ENCODE measurements at regions not wholly inside any gene's neighbourhood (a gene's known extent, or its start where the extent isn't known, plus 50 kb on each side); places are given as distances from the start of the nearest gene placed in this dataset.
"Not testable (repeated sequence)": the region's sequence is repeated elsewhere in the genome, so short reads cannot be mapped to it uniquely, and the experiment has no call there.

- Histone ChIP-seq H3K36me3 (no peaks in the 10 kb centered on the region), H3K27me3 (no peaks in the 10 kb centered on the region)
These were observed 635.8 kb downstream of the RNF144A start for GRCh38 chr2:7552825-7553570.

GRCh38 chr2:7555260-7555659 lies 638.0 kb downstream of the RNF144A start:
- peaks cover 0 to 10% (median 3%) of the 10 kb centered on the region in 10 experiments; a peak in 8 of 20 replicates for H3K4me1 ChIP-seq
- H3K9ac ChIP-seq, result no peak overlapping the region
- H3K4me2 ChIP-seq, result no peak overlapping the region
- H3K27me3 ChIP-seq, result no peaks in the 10 kb centered on the region
- no peak for TF ChIP-seq Cebpa-rat (IDR thresholded peaks at IDR 0.05)
- H3K9me3 ChIP-seq (replicated peaks in 1 of 11), result no peaks in the 10 kb centered on the region
- no peak overlapping the region for H3K4me3 ChIP-seq
- H3K36me3 ChIP-seq, result no peaks in the 10 kb centered on the region
- H3K27ac ChIP-seq, result no peak overlapping the region
- no peaks in the 10 kb centered on the region for H4K20me1 ChIP-seq

More at GRCh38 chr2:7552825-7553570, 635.8 kb downstream of the RNF144A start:
- H3K9ac ChIP-seq, result no peak overlapping the region
- H3K4me1 ChIP-seq, result no peaks in the 10 kb centered on the region
- H4K20me1 ChIP-seq, result no peaks in the 10 kb centered on the region
- H3K9me3 ChIP-seq (replicated peaks in 1 of 11), result no peaks in the 10 kb centered on the region
- no peak overlapping the region for H3K4me2 ChIP-seq
- TF ChIP-seq Cebpa-rat (IDR thresholded peaks at IDR 0.05), result no peak
- H3K27ac ChIP-seq, result no peak overlapping the region
- H3K4me3 ChIP-seq, result no peak overlapping the region

DNA sequence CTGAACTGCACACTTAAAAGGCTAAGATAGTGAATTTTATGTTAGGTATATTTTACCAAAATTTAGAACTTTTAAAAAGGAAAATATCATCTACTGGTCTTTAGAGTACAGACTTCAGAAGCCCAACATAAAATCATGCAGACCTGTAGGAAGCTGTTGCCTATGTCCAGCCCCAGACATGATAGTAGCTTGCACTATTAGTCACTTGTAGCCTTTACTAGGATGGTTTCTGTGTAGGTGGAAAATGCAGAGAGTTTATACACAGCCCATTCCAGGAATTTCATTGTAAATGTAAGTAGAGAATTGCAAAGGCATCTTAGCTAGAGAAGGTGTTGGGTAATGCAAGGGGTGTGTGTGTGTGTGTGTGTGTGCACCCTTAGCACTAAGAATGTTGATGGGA lies 640.2 kb downstream of the RNF144A start:
- Histone ChIP-seq H3K27me3 (no peaks in the 10 kb centered on the region), H3K4me1 (peaks cover 0 to 22% (median 3%) of the 10 kb centered on the region in 10 experiments; a peak in 8 of 20 replicates), H3K4me3 (no peak overlapping the region), H3K9me3 (replicated peaks in 1 of 11) (no peaks in the 10 kb centered on the region), H3K36me3 (no peaks in the 10 kb centered on the region), H3K9ac (no peak overlapping the region), H3K4me2 (no peak overlapping the region), H4K20me1 (no peaks in the 10 kb centered on the region), H3K27ac (no peak overlapping the region)
- no peak for TF ChIP-seq Cebpa-rat (IDR thresholded peaks at IDR 0.05)

DNA sequence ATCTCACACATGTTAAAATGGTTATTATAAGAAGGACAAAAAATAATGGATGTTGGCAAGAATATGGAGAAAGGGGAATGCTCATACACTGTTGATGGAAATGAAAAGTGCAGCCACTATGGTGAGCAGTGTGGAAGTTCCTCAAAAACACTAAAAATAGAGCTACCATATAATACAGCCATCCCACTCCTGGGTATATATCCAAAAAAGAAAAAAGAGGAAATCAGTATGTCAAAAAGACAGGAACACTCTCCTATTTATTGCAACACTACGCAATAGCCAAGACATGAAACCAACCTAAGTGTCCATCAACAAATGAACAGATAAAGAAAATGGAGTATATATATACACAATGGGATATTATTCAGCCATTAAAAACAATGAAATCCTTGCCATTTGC lies 642.6 kb downstream of the RNF144A start:
- no peak overlapping the region for H3K4me3 ChIP-seq
- peaks cover 0 to 22% (median 3%) of the 10 kb centered on the region in 10 experiments; a peak in 8 of 20 replicates for H3K4me1 ChIP-seq
- no peaks in the 10 kb centered on the region for H3K27me3 ChIP-seq
- no peaks in the 10 kb centered on the region for H3K9me3 ChIP-seq (replicated peaks in 1 of 11)
- no peak overlapping the region for H3K9ac ChIP-seq
- H3K27ac ChIP-seq, result no peak overlapping the region
- no peak for TF ChIP-seq Cebpa-rat (IDR thresholded peaks at IDR 0.05)
- peak overlapping the region in 5 of 11 experiments; percentile 10 to 60 (median 35); a peak in 9 of 22 replicates for H3K4me2 ChIP-seq
- no peaks in the 10 kb centered on the region for H4K20me1 ChIP-seq
- H3K36me3 ChIP-seq, result no peaks in the 10 kb centered on the region

DNA sequence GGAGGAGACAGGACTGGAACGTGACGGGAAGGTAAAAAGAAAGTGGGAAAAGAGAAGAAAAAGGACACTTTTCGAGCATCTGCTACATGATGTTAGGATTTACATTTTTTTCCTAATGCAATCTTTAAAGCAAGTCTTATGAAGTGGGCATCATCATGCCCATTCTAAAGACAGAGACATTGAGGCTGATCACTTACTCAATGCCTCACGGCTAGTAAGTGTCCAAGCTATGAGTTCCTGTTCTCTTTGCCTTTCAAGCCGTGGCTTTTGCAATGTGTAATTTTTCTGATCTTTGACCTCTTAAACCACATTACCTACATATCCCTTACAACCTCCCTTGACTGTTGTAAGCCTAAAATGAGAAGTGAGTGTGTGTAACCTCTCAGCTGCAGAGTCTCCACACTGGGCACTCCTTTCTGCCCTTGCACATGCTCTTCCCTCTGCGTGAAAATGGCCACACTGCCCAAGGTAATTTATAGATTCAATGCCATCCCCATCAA lies 649.2 kb downstream of the RNF144A start:
- H3K9me3 ChIP-seq (replicated peaks in 1 of 11), result no peaks in the 10 kb centered on the region
- no peaks in the 10 kb centered on the region for H3K36me3 ChIP-seq
- H4K20me1 ChIP-seq, result no peaks in the 10 kb centered on the region
- no peaks in the 10 kb centered on the region for H3K27me3 ChIP-seq
- no peak overlapping the region for H3K4me3 ChIP-seq
- H3K4me1 ChIP-seq, result no peaks in the 10 kb centered on the region
- TF ChIP-seq Cebpa-rat (IDR thresholded peaks at IDR 0.05), result no peak
- no peak overlapping the region for H3K27ac ChIP-seq
- no peak overlapping the region for H3K9ac ChIP-seq
- H3K4me2 ChIP-seq, result no peak overlapping the region

DNA sequence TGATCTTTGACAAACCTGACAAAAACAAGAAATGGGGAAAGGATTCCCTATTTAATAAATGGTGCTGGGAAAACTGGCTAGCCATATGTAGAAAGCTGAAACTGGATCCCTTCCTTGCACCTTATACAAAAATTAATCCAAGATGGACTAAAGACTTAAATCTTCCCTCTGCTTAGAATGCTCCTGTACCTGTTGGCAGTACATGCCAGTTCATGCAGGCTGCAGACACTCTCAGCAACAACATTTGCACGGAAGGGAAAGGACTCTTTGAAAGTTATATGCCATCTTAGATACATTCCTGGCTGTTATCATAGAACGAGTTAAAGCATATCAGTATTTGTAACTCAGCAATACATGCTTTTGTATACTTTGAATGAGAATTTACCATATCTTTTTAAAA lies 649.9 kb downstream of the RNF144A start:
- H3K4me3 ChIP-seq; H3K36me3 ChIP-seq; H3K27ac ChIP-seq; H3K9ac ChIP-seq; H3K9me3 ChIP-seq (replicated peaks in 1 of 11); H4K20me1 ChIP-seq; H3K4me2 ChIP-seq; H3K4me1 ChIP-seq; H3K27me3 ChIP-seq: not testable (repeated sequence)

DNA sequence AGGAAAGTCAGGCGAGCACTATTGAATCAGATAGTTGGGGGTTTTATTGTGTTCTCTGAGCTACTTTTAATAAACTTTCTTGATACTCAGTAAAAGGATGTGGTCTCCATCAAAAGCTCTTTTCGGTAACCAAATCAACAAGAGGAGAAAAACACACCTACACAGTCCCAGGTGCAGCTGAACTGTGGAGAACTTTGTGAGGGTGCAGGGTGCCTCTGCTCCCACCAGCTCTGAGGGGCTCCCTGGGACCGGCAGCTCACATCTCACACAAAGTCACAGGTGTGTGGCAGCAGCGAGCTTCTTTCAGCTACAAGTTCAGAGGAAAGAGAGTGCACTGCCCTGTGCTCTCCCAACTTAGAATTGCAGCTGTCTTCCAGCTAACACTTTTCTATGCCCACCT lies 650.4 kb downstream of the RNF144A start:
- H3K9ac ChIP-seq, result no peak overlapping the region
- H3K4me1 ChIP-seq, result no peaks in the 10 kb centered on the region
- no peaks in the 10 kb centered on the region for H3K9me3 ChIP-seq (replicated peaks in 1 of 11)
- no peaks in the 10 kb centered on the region for H3K27me3 ChIP-seq
- no peak overlapping the region for H3K4me2 ChIP-seq
- no peak overlapping the region for H3K4me3 ChIP-seq
- no peak for TF ChIP-seq Cebpa-rat (IDR thresholded peaks at IDR 0.05)
- no peak overlapping the region for H3K27ac ChIP-seq
- no peaks in the 10 kb centered on the region for H3K36me3 ChIP-seq
- H4K20me1 ChIP-seq, result no peaks in the 10 kb centered on the region

DNA sequence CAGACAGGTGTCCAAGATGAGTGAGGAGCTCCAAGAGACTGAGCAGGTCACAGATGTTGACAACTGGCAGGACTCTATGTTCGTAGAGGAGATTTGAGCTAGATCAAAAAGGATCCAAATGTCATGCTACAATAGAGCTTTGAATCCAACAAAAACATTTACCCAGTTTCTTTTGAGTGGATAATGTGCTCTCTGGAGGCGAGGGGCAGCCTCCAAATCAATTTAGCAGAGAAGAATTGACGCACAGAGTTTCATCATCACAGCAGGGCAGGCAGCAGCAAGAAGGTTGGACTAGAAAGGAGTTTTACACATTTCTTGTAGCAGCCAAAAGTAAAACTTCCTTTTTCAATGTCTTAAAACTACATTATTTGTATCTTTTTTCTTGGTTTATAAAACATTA lies 653.0 kb downstream of the RNF144A start:
- H3K27ac ChIP-seq, result no peak overlapping the region
- no peaks in the 10 kb centered on the region for H3K27me3 ChIP-seq
- H3K4me3 ChIP-seq, result no peak overlapping the region
- no peaks in the 10 kb centered on the region for H3K4me1 ChIP-seq
- H3K9me3 ChIP-seq (replicated peaks in 1 of 11), result no peaks in the 10 kb centered on the region
- no peaks in the 10 kb centered on the region for H3K36me3 ChIP-seq
- H3K9ac ChIP-seq, result no peak overlapping the region
- H3K4me2 ChIP-seq, result no peak overlapping the region
- no peak for TF ChIP-seq Cebpa-rat (IDR thresholded peaks at IDR 0.05)
- no peaks in the 10 kb centered on the region for H4K20me1 ChIP-seq

GRCh38 chr2:7571701-7572100 lies 654.5 kb downstream of the RNF144A start:
- TF ChIP-seq Cebpa-rat (IDR thresholded peaks at IDR 0.05), result no peak

GRCh38 chr2:7572450-7572849 lies 655.2 kb downstream of the RNF144A start:
- Histone ChIP-seq H3K27ac (no peak overlapping the region), H3K4me2 (no peak overlapping the region), H3K36me3 (no peaks in the 10 kb centered on the region), H3K9me3 (replicated peaks in 1 of 11) (peaks cover 0 to 3% (median 2%) of the 10 kb centered on the region in 11 experiments; a peak in 16 of 22 replicates), H4K20me1 (no peaks in the 10 kb centered on the region), H3K4me3 (no peak overlapping the region), H3K9ac (no peak overlapping the region), H3K4me1 (no peaks in the 10 kb centered on the region), H3K27me3 (no peaks in the 10 kb centered on the region)
- TF ChIP-seq Cebpa-rat (IDR thresholded peaks at IDR 0.05), result no peak

More at GRCh38 chr2:7571701-7572100, 654.5 kb downstream of the RNF144A start:
- Histone ChIP-seq H3K27ac (no peak overlapping the region), H4K20me1 (no peaks in the 10 kb centered on the region), H3K4me1 (no peaks in the 10 kb centered on the region), H3K36me3 (no peaks in the 10 kb centered on the region), H3K4me2 (no peak overlapping the region), H3K9ac (no peak overlapping the region), H3K9me3 (replicated peaks in 1 of 11) (no peaks in the 10 kb centered on the region), H3K27me3 (no peaks in the 10 kb centered on the region), H3K4me3 (no peak overlapping the region)

Measured in BLaER1 treated with 17β-estradiol and CSF1 and Interleukin-3, amounts not matched to agents 10 nM and 100 nM (cell line).